ENCODE measurements at regions not wholly inside any gene's neighbourhood (a gene's known extent, or its start where the extent isn't known, plus 50 kb on each side); places are given as distances from the start of the nearest gene placed in this dataset.

DNA sequence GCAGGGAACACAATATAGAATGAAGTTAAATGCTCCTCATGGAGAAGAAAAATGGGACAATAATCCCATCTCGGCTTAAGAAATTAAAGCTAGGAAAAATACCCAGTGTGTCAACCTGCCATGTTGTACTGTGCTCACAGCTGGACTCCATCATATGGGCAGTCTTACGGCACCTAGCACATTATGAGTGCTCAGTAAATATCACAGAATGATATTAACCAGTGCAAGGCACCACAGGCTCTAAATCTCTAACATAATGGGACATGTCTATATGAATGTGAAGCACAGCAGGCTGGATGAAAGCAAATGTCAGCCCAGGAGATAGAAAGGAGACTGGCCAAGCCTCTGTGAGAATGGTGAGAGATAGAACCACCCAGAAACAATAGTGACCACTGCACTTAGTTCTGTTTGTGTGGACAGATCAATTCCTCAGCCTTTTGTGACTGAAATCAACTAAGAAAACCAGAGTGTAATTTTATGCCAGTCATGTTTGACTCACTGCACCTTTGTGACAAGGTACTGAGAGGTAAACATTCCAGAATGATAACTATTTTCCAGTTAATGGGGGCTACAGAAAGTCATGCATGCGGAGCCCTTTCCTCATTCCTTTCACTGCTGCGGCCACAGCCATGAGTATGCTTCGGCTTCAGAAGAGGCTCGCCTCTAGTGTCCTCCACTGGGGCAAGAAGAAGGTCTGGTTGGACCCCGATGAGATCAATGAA, 140.4 kb upstream of the CDH6 start:
- TF ChIP-seq, protein P1, sequence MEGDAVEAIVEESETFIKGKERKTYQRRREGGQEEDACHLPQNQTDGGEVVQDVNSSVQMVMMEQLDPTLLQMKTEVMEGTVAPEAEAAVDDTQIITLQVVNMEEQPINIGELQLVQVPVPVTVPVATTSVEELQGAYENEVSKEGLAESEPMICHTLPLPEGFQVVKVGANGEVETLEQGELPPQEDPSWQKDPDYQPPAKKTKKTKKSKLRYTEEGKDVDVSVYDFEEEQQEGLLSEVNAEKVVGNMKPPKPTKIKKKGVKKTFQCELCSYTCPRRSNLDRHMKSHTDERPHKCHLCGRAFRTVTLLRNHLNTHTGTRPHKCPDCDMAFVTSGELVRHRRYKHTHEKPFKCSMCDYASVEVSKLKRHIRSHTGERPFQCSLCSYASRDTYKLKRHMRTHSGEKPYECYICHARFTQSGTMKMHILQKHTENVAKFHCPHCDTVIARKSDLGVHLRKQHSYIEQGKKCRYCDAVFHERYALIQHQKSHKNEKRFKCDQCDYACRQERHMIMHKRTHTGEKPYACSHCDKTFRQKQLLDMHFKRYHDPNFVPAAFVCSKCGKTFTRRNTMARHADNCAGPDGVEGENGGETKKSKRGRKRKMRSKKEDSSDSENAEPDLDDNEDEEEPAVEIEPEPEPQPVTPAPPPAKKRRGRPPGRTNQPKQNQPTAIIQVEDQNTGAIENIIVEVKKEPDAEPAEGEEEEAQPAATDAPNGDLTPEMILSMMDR (IDR thresholded peaks at IDR 0.05; ENCODE audit: low read depth, low read length, poor library complexity, severe bottlenecking): no peak
- TF ChIP-seq EZH2phosphoT487 (IDR thresholded peaks at IDR 0.05; ENCODE audit: borderline replicate concordance, low read length): no peak
